Activated T-cell treated with anti-CD3 and anti-CD28 coated beads, Interleukin-2, amount 50 U/mL, for 24 hours (primary cell): ENCODE measurements at regions not wholly inside any gene's neighbourhood (a gene's known extent, or its start where the extent isn't known, plus 50 kb on each side); places are given as distances from the start of the nearest gene placed in this dataset.
"Not testable (repeated sequence)": the region's sequence is repeated elsewhere in the genome, so short reads cannot be mapped to it uniquely, and the experiment has no call there.

Source experiments
- DNase-seq: peaks from one replicate; pipeline ENCODE4 v3.0.0-alpha.2; 2020
- H3K27ac Mint-ChIP-seq: 2 replicates; pipeline ENCODE4 v1.8.0; 2020; ENCODE audit warnings: mild to moderate bottlenecking, mixed read lengths
- H3K27me3 Mint-ChIP-seq: 2 replicates; pipeline ENCODE4 v1.8.0; 2020; ENCODE audit warnings: mixed read lengths
- H3K36me3 Mint-ChIP-seq: 2 replicates; pipeline ENCODE4 v1.8.0; 2020; ENCODE audit warnings: low read depth, mixed read lengths
- H3K4me1 Mint-ChIP-seq: 2 replicates; pipeline ENCODE4 v1.8.0; 2020; ENCODE audit warnings: low read depth, mixed read lengths
- H3K4me3 Mint-ChIP-seq: 2 replicates; pipeline ENCODE4 v1.8.0; 2020; ENCODE audit warnings: mild to moderate bottlenecking, moderate library complexity, mixed read lengths
- H3K9me3 Mint-ChIP-seq: 2 replicates; pipeline ENCODE4 v1.8.0; 2020; ENCODE audit warnings: mixed read lengths

DNA sequence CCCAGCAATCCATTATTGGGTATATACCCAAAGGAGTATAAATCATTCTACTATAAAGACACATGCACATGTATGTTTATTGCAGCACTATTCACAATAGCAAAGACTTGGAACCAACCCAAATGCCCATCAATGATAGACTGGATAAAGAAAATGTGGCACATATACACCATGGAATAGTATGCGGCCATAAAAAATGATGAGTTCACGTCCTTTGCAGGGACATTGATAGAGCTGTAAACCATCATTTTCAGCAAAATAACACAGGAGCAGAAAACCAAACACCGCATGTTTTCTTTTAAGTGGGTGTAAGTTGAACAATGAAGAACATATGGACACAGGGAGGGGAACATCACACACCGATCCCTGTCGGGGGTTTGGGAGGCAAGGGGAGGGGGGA, 56.7 kb downstream of the PALS2 start:
- peaks cover 48% of the 10 kb centered on the region for H3K36me3 Mint-ChIP-seq

GRCh38 chr7:24630596-24630995, 57.3 kb downstream of the PALS2 start:
- H3K9me3 Mint-ChIP-seq, result peaks cover 9% of the 10 kb centered on the region
- peaks cover 4% of the 10 kb centered on the region for H3K4me1 Mint-ChIP-seq
- no peak overlapping the region for H3K4me3 Mint-ChIP-seq
- H3K36me3 Mint-ChIP-seq, result peaks cover 45% of the 10 kb centered on the region
- H3K27ac Mint-ChIP-seq, result no peak overlapping the region
- DNase-seq, result no peak
- H3K27me3 Mint-ChIP-seq, result no peaks in the 10 kb centered on the region

More for the DNA sequence above, 56.7 kb downstream of the PALS2 start:
- H3K9me3 Mint-ChIP-seq, H3K4me3 Mint-ChIP-seq, DNase-seq, H3K4me1 Mint-ChIP-seq, H3K27ac Mint-ChIP-seq, H3K27me3 Mint-ChIP-seq: not testable (repeated sequence)

DNA sequence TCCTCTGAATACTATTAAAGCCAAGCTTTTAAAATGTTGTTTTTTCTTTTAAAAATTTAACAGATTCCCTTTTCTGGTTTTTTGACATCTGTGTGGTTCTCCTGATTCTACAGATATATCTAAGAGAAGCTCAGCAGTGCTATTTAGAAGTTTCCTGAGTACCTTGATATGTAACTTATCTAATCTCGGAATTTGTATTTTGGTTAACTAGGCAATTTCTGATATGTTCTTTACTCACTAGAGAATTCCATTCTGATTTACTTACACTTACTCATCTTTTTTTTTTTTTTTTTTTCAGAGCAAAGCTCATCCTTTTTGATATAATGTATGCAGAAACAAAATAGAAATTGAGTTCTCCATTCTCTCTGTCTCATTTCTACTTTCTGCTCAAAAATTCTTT, 63.8 kb downstream of the PALS2 start:
- H3K9me3 Mint-ChIP-seq, result no peaks in the 10 kb centered on the region

GRCh38 chr7:24637706-24638105, 64.5 kb downstream of the PALS2 start:
- H3K4me1 Mint-ChIP-seq, result peaks cover 3% of the 10 kb centered on the region
- H3K27me3 Mint-ChIP-seq, result no peaks in the 10 kb centered on the region
- no peak overlapping the region for H3K4me3 Mint-ChIP-seq
- no peaks in the 10 kb centered on the region for H3K9me3 Mint-ChIP-seq
- no peak for DNase-seq
- H3K36me3 Mint-ChIP-seq, result peaks cover 27% of the 10 kb centered on the region
- H3K27ac Mint-ChIP-seq, result no peak overlapping the region

More for the DNA sequence above, 63.8 kb downstream of the PALS2 start:
- H3K27me3 Mint-ChIP-seq, result no peaks in the 10 kb centered on the region
- DNase-seq, result no peak
- H3K4me3 Mint-ChIP-seq, result no peak overlapping the region
- H3K4me1 Mint-ChIP-seq, result peaks cover 3% of the 10 kb centered on the region
- H3K36me3 Mint-ChIP-seq, result peaks cover 20% of the 10 kb centered on the region
- H3K27ac Mint-ChIP-seq, result no peak overlapping the region

- H3K36me3 Mint-ChIP-seq, result peaks cover 57% of the 10 kb centered on the region
- not testable (repeated sequence) for H3K4me3 Mint-ChIP-seq, DNase-seq, H3K27ac Mint-ChIP-seq, H3K27me3 Mint-ChIP-seq, H3K9me3 Mint-ChIP-seq, H3K4me1 Mint-ChIP-seq
Measured at GRCh38 chr7:24644567-24644966, 71.3 kb downstream of the PALS2 start.
